Astrocyte of the hippocampus (primary cell): ENCODE measurements at regions not wholly inside any gene's neighbourhood (a gene's known extent, or its start where the extent isn't known, plus 50 kb on each side); places are given as distances from the start of the nearest gene placed in this dataset.
"Not testable (repeated sequence)": the region's sequence is repeated elsewhere in the genome, so short reads cannot be mapped to it uniquely, and the experiment has no call there.

Experiments used
- DNase-seq: peaks from one replicate; pipeline ENCODE4 v3.0.0; 2011; ENCODE audit warnings: low read depth, low spot score

DNA sequence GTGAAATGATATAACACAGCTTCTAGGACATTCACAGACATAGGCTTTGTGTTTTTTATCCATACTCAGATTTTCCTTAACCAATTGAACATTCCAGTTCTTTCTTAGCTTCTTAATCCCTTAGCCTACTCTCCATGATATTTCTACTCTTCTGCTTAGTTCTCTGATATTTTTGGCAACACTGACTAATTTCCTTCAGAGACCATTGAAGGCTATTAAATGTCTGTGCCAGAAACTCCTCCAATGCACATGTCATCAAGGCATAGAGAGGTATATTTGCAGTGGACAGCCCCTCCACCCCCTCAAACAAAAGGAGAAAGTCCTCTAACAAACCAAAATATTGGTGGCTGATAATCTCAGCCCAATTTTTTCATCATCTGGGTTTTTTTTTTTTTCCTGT lies 105.9 kb upstream of the TSC22D2 start:
- DNase-seq = no peak

DNA sequence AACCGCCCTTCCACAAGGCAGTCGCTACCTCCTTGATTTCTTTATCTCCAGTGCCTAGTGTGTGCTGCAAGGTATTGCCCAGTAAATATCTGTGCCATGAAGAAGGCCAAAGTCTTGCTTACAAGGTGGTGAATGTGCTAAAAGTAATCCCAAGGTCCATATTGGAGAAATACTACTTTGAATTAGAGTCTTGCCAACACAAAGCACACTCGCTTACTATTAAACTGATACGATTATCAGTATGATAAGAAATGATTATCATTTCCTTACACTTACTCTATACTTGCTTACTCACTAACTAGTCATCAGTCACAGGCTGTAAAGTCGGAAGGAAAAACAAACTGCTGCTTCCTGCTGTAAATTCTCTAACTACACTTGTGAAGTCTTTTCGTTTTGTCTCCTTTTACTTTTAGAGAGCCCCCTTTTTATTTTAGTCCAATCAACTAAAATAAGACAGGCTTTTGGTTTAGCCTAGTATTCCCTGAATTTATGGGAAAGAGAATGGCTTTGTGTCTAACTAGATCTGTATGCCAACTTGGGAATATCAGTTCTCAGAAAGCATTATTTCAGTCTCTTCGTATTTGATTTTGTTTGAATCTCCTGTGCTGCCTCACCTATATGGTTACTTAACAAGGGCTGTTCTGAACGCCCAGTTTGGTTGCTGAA lies 107.1 kb upstream of the TSC22D2 start:
- no peak for DNase-seq

DNA sequence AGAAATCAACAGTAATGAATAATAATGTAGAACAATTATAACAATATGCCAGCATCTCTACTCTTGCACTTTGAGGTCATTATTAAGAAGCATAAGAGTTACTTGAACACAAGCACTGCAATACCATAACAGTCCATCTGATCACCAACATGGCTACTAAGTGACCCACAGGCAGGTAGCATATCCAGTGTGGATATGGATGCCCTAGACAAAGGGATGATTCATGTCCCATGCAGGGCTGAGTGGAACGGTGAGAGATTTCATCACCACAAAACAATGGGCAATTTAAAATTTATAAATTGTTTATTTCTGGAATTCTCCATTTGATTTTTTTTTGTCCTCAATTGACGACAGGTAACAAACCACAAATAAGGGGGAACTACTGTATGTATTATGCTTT lies 107.7 kb upstream of the TSC22D2 start:
- no peak for DNase-seq

DNA sequence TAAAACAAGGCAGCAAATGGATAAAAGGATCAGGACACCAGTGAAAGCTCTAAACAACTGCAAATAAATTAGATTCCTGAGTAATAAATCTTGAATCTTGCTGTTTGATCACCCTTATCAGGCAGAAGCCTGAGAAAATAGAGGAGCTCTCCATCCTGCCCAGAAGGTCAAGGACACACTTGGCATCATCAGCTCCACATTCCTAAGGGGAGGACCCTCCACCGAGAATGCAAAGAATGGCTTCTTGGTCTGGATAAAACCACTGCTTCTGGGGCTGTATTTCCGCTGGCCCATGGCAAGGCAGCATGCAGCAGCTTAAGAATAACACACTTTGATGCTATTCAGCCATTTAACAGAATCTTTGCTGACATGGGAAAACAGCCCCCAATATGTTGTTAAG lies 108.9 kb upstream of the TSC22D2 start:
- peak; percentile 85 for DNase-seq

DNA sequence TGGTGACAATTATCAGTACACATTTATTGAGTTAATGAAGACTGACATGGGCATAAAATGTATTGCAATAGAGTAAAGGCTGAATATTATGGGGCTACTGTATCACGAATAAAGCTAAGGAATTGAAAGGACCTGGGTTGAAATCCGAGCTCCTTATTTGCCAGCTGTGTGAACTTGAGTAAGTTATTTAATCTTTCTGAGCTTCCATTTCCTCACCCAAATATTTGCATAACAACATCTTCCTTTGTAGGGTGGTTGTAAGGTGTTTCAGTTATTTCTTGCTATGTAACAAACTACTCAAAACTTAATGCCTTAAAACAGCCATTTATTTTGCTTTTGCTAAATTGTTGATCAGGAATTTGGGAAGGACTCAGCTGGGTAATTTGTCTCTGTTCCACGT lies 111.1 kb upstream of the TSC22D2 start:
- no peak for DNase-seq

DNA sequence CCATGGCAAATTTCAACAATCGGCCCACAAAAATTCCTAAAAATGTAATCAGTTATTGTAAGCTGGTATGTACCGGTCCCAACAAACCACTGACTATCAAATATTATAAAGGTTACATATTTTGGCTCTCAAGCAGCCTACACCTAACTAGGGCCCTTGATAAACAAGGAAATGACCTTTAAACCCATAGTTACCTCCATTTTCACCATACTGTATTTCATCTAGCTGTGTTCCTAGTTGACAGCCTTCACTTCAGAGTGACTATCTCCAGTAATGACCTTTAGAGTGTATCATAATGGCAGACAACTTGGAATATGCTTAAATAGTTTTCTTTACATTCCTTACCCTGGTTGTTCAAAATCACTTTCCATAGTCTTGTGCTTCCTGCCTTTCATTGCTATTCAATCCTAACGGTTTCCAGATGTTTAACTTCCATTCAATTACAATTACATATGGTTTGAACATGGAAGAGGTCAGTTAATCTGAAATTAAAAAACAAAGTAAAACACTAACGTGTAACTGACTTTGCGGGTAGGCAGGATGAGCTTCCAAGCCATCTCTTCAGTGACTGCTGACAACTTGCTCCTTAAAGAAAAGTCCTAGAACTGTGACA lies 111.9 kb upstream of the TSC22D2 start:
- no peak for DNase-seq

DNA sequence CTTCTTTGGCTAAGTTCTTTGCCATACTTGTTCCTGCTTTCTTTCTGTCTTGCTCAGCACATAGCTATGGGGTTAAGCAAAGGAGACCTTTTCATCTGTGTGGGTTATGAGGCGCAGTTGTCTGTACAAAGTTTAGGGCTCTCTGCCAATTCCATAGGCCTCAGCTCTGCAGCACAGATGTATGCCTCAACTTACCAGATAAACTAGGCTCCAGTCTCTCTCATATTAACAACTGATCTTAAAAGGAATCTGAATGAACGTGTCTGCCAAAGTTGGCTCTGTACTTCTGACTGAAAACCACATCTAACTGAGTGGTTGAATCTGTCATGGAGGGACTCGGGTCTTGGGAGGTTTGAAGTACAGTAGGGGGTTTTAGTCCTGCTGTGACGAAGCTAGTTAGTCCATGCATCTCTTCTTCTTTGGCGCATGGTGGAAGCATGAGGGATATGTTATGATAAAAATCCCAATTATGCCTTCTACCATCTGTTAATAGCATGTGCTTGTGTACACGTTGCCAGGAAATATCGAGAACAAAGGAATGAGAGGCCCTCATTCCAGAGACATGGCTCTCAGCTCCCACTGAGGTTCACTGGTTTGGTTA lies 114.6 kb upstream of the TSC22D2 start:
- DNase-seq = peak; percentile 55

DNA sequence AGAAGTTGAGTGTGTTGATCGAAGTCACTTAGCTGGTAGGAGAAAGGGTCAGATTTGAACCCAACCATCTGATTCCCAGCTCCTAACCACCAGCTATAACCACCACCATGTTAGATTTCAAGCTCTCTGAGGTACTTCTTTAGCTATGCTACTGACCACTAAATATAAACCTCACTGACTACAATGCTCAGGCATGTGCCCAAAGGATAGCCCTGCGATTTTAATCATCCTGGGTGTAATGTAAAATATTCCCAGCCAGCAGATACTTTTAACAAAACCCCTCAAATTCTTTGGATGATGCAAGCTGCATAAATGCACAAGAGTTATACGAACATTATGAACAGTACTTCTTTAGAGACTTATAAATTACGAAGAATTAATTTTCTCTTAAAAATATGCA lies 115.2 kb upstream of the TSC22D2 start:
- peak; percentile 67 for DNase-seq

DNA sequence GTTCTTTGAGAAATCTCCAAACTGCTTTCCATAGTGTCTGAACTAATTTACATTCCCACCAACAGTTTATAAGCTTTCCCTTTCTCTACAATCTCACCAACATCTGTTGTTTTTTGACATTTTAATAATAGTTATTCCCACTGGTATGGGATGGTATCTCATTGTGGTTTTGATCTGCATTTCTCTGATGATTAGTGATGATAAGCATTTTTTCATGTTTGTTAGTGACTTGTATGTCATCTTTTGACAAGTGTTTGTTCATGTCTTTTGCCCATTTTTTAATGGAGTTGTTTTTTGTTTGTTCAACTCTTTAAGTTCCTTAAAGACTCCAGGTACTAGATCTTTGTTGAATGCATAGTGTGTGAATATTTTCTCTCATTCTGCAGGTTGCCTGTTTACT lies 116.6 kb upstream of the TSC22D2 start:
- no peak for DNase-seq

DNA sequence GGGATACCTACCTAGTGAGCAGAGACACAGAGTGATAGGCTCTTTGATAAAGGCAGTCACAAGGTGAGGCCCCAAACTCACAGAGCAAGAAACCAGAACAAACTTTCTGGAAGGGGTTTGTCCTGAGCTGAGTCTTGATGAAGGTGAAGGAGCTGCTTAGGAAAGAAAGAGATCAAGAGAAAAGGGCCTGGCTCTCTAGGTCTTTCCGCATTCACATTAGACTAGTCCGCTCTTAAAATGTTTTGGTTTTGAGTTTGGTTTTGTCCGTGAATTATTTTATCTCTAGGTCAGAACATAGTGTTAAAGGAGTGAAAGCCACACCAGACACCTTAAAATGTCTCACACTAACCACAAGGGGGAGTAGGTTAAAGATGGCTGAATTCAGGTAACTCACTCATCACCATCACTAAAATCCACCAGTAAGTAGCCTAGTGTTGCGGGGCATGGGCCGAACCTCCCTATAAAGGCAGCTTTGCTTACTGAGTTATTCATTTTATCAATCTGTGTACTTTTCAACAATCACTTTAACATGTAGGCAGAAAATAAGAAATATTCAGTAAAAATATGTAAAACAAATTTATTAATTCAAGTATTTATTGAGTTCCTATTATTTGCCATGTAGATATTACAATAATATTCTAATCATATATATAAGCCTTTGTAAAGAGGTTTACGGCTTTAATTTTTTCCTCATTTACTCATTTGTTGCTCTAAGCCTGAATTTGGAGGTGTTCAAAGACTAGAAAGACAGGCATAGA lies 121.5 kb upstream of the TSC22D2 start:
- DNase-seq = peak; percentile 70

DNA sequence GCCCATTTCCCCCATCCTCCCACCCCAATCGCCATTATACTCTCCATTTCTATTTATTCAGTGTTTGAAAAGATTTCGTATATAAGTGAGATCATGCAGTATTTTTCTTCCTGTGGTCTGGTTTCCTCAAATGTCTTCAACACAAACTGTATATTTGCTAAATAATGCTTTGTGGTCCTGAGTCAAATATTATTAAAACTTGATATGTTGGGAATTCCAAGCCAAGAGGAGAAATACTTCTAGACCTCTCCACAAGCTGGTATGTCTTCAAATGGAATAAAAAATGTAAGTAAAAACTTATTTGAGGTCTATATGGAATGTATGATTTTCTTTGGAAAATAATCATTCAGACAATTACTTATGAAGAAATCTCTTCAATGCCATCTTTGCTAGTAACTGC lies 122.5 kb upstream of the TSC22D2 start:
- no peak for DNase-seq

DNA sequence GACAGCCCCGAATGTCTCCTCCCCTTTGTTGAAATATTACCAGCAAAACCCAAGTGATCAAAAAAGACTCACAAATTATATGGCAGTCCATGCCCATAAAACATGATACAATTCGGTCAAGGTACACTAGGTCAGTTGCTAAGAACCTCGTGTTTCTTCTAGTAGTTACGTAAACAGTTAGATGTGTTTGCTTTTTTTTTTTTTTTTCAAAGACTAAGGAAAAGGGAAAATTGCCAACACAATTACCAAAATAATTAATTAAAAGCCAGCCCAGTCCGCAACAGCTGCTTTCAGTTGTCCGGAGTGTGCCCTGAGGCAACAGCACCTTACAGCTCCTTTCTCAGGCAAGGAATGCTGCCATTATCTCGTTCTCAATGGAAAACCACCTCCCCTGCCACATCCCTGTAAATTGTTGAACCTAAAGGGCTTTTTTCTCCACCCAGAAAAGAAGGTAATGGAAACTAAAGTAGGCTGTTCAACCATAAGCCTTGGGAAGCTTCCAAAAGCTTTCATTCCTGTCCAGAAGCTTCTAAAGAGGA lies 129.2 kb upstream of the TSC22D2 start:
- peak; percentile 38 for DNase-seq

DNA sequence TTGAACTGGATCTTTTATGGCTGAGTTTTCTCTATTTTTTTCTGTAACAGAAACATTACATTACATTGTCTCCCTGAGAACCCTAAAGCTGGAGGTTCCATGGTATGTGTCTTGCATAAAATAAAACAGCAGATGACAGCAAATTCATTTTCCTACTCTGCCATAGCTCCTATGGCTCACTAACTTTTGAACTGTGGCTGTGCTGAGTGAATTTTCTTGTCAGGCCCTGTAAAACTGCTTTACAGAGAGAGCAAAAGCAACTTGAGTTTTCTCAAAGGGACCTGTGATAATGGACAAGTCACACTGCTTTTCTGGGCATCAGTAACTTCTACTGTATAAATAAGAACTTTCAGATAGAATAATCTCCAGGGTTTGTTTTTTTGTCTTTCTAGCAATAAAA lies 129.9 kb upstream of the TSC22D2 start:
- no peak for DNase-seq

DNA sequence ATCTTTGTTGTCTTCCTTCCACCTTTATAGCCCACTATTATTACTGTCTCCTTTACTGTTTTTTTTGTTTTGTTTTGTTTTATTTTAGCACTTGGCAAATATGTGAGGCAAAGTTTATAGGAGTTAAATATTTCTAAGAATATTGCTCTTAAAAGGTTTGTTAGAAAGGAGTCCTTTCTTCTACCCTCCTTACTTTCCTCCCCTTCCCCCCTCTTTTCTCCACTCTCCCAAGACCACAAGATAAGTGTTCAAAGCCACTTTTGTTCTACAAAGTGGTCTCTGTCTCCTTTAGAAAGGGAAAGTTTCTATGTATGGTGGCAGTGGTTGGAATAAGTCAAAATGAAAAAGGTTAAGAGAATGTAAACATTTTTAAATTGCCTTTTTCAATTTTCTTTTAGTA lies 130.7 kb upstream of the TSC22D2 start:
- DNase-seq = no peak

DNA sequence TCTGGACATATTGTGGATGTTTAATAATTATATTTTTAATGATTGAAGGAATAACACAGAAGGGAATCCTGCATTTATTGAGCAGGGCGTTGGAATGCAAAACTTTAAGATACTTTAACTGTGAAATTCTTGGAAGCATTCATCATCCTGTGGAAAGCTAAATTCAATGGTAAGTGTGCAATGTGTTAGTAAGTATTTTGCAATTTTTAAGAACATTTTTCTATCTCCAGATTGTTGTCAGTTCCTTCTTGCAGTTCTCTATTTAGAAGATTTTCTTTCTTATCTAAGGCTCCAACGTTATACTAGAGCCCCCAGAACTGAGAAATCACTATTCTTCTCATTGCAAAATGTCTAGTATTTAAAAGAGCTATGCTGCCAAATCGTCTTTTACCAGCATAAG lies 132.2 kb upstream of the TSC22D2 start:
- no peak for DNase-seq

DNA sequence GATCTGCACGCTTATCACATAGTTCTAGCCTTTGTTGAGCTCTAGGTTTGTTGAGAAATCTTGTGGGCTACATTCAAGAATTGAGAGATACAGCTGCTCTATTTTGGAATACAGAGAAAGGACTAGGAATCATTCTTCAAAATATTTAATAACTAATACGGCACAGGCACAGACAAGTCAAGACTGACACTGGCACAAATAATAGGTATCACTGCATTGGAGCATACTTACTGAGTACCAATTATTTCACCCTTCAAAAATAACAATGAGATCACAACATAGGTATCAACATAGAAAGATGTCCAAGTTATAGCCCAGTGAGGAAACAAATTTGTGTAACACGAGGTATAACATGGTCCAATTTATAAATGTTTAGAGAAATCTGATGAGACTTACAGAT lies 133.7 kb upstream of the TSC22D2 start:
- no peak for DNase-seq

DNA sequence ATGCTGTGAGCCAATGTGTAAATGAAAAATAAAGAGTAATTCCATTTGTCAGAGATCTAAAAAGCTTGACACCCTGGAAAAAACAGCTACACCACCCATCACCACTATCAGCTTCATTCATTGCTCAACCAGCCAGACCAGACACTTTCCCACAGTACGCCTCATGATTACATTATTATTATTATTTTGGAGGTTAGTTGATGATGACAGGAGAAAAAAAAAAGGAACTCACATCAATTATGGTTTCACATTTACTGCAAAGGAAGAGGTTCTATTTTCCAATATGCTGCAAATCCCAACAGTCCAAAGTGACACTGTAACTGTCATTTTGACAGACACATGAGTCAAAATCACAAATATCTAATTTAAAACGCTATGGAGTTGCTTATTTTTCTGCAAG lies 134.7 kb upstream of the TSC22D2 start:
- no peak for DNase-seq

DNA sequence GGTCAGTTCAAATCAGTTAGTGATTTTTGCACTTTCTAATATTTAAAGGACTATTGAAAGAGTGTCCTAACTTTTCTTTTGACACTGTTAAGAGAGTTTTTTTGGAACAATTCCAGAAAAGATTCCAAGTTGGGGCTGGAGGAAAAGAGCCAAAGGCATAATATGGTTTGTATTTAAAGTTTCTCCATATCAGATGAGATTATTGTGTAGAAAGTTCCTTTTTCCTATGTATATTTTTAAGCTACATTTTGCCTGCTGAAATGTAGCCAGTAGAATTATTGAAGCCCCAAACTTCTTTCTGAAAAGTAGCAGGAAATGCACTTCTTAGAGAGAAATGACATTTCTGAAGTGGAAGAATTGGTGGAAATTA lies 136.5 kb upstream of the TSC22D2 start:
- no peak for DNase-seq

DNA sequence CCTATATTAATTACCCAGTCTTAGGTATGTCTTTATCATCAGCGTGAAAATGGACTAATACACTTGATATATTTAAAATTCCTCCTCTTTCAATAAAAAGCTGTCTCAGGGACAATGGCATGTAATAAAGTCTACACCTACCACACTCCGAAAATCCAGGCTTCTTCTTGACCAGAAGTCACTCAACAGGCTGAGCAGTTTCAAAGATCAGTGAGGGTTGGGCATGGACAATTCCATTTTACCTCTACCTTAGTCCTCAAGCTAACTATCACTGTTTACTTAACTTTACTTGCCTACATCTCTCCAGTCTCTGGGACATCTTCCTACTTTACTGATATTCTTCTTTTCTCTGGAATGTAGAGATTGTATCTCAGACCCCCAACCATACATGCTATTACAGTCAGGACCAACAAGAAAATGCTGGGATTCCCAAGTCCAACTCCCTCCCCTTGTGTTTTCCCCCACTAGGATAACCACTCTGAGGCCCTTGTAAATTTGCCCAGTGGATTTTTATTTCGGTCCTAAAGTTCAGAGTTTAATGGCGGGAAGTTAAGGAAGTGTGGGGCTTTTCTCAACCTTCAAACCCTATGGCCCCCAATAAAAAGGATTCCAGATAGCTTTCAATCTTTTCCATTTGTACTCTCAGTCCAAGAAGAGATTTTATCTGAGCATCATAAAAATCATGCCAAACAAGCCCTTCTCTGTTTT lies 137.1 kb upstream of the TSC22D2 start:
- no peak for DNase-seq

DNA sequence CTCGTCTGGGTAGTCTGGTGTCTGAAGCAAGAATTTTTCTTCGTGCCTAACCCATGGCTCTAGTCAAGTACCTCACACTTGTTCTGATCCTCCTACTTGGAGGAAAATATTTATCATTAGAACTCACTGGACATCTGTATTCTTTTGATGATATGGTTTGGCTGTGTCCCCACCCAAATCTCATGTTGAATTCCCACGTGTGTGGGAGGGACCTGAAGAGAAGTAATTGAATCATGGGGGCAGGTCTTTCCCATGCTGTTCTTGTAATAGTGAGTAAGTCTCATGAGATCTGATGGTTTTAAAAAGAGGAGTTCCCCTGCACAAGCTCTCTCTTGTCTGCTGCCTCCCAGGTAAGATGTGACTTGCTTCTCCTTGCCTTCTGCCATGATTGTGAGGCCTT lies 137.7 kb upstream of the TSC22D2 start:
- not testable (repeated sequence) for DNase-seq

DNA sequence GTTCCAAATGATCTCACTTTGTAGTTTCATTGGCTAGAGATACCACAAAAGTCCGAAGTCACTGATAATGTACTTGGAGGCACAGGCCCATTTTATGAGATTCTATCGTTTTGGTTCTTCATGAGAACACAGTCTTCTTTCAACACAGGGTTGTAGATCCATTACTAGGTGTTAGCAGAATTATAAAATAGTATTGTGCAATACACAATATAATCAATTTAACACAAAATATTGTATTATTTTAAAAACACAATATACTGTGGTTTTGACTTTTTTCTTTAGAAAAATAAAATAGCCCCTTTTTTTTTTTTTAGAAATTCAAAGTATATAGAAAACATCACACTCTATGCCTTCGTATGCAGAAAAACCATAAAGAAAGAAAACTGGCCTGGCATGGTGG lies 138.6 kb upstream of the TSC22D2 start:
- no peak for DNase-seq
